Upper lobe of left lung (tissue), 4 donors: ENCODE measurements at regions not wholly inside any gene's neighbourhood (a gene's known extent, or its start where the extent isn't known, plus 50 kb on each side); places are given as distances from the start of the nearest gene placed in this dataset.

Source experiments
- EP300 ChIP-seq, 4 donors: sonication (generic); formaldehyde crosslinking; IDR thresholded peaks; one replicate each; pipeline ENCODE4 v1.5.1; 2017; ENCODE audit warnings: antibody characterized with exemption in 4 of 4, control low read depth in 2 of 4
- POLR2A ChIP-seq, 4 donors: fragments of 450-650 bp; IDR thresholded peaks; one replicate each; pipeline ENCODE4 v1.5.1; 2016 to 2017; ENCODE audit warnings: antibody characterized with exemption in 4 of 4, mild to moderate bottlenecking in 2 of 4
- POLR2AphosphoS5 ChIP-seq, 2 donors: sonication (generic); formaldehyde crosslinking; IDR thresholded peaks; one replicate each; pipeline ENCODE4 v1.5.1; 2017; ENCODE audit warnings: antibody characterized with exemption in 2 of 2
- TF ChIP-seq, protein P1 (sequence below), 6 experiments: fragments of 450-650 bp in 4 of 6; fragments of 200-600 bp in 2 of 6; sonication (generic) in 2 of 6; IDR thresholded peaks; one replicate each; pipeline ENCODE4 v1.5.1; 2016 to 2019; ENCODE audit warnings: antibody characterized with exemption in 6 of 6

DNA sequence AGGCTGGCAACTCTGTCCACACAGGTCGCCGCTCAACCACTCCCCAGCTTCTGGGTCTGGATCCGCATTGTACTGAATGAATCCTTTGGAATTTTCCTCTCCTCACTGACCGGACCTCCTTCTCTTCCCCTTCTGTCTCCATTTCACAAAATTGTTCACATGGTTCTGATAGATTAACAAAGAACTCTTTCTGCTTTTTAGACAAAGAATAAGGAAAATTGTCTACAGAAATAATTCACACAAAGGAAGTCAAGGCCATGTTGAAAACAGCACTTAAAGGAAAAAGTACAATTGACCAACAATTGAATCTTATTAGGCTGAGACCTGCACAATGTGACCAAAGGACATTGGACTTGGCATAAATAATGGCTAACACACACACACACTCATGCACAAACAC is 73.6 kb upstream of the GLI2 start:
- TF ChIP-seq POLR2AphosphoS5 (IDR thresholded peaks at IDR 0.05) (no peak), POLR2A (IDR thresholded peaks at IDR 0.05) (no peak), EP300 (IDR thresholded peaks at IDR 0.05) (no peak)
- TF ChIP-seq, protein P1, sequence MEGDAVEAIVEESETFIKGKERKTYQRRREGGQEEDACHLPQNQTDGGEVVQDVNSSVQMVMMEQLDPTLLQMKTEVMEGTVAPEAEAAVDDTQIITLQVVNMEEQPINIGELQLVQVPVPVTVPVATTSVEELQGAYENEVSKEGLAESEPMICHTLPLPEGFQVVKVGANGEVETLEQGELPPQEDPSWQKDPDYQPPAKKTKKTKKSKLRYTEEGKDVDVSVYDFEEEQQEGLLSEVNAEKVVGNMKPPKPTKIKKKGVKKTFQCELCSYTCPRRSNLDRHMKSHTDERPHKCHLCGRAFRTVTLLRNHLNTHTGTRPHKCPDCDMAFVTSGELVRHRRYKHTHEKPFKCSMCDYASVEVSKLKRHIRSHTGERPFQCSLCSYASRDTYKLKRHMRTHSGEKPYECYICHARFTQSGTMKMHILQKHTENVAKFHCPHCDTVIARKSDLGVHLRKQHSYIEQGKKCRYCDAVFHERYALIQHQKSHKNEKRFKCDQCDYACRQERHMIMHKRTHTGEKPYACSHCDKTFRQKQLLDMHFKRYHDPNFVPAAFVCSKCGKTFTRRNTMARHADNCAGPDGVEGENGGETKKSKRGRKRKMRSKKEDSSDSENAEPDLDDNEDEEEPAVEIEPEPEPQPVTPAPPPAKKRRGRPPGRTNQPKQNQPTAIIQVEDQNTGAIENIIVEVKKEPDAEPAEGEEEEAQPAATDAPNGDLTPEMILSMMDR (IDR thresholded peaks at IDR 0.05): no peak
